Suppressor macrophage (primary cell): ENCODE measurements at regions not wholly inside any gene's neighbourhood (a gene's known extent, or its start where the extent isn't known, plus 50 kb on each side); places are given as distances from the start of the nearest gene placed in this dataset.

Source experiments
- DNase-seq, 4 experiments: peaks; one replicate each; pipeline ENCODE4 v3.0.0-alpha.2; 2020 to 2022

- no peak for DNase-seq
These were observed 94.8 kb upstream of the CYP1B1 start for GRCh38 chr2:38170733-38171132.

- DNase-seq, result no peak
These were observed 94.1 kb upstream of the CYP1B1 start for GRCh38 chr2:38170067-38170466.

GRCh38 chr2:38168710-38169480, 92.9 kb upstream of the CYP1B1 start:
- DNase-seq, result no peak

GRCh38 chr2:38167968-38168350, 92.0 kb upstream of the CYP1B1 start:
- no peak for DNase-seq

GRCh38 chr2:38165698-38166097, 89.7 kb upstream of the CYP1B1 start:
- DNase-seq, result no peak

GRCh38 chr2:38164881-38165280, 88.9 kb upstream of the CYP1B1 start:
- DNase-seq, result no peak

- DNase-seq, result no peak
These were observed 87.6 kb upstream of the CYP1B1 start for GRCh38 chr2:38163579-38163978.

GRCh38 chr2:38163006-38163405, 87.1 kb upstream of the CYP1B1 start:
- DNase-seq, result no peak

- no peak for DNase-seq
These were observed 84.6 kb upstream of the CYP1B1 start for GRCh38 chr2:38160516-38160915.

GRCh38 chr2:38159597-38159996, 83.6 kb upstream of the CYP1B1 start:
- no peak for DNase-seq

GRCh38 chr2:38159191-38159590, 83.2 kb upstream of the CYP1B1 start:
- DNase-seq, result no peak

GRCh38 chr2:38158378-38159118, 82.6 kb upstream of the CYP1B1 start:
- no peak for DNase-seq

- no peak for DNase-seq
These were observed 80.5 kb upstream of the CYP1B1 start for GRCh38 chr2:38156436-38156835.

GRCh38 chr2:38155015-38155414, 79.1 kb upstream of the CYP1B1 start:
- DNase-seq, result no peak

GRCh38 chr2:38154395-38154794, 78.4 kb upstream of the CYP1B1 start:
- DNase-seq, result peak; percentile 54 to 80 (median 72)

- no peak for DNase-seq
These were observed 77.7 kb upstream of the CYP1B1 start for GRCh38 chr2:38153476-38154135.

- DNase-seq, result no peak
These were observed 77.0 kb upstream of the CYP1B1 start for GRCh38 chr2:38152913-38153312.

GRCh38 chr2:38152035-38152434, 76.1 kb upstream of the CYP1B1 start:
- peak; percentile 19 to 55 (median 50) for DNase-seq

- peak; percentile 39 to 65 (median 61) for DNase-seq
These were observed 73.6 kb upstream of the CYP1B1 start for GRCh38 chr2:38149531-38149930.

- peak; percentile 74 to 90 (median 80) for DNase-seq
These were observed 72.5 kb upstream of the CYP1B1 start for GRCh38 chr2:38148501-38148900.

GRCh38 chr2:38147333-38148121, 71.6 kb upstream of the CYP1B1 start:
- DNase-seq, result no peak

- DNase-seq, result peak; percentile 79 to 93 (median 89)
These were observed 71.0 kb upstream of the CYP1B1 start for GRCh38 chr2:38146907-38147307.
